ENCODE measurements at regions not wholly inside any gene's neighbourhood (a gene's known extent, or its start where the extent isn't known, plus 50 kb on each side); places are given as distances from the start of the nearest gene placed in this dataset.

GRCh38 chr12:92486443-92487137 lies 216.2 kb upstream of the PLEKHG7 start:
- H3K27ac ChIP-seq: peak overlapping the region in 1 of 21 experiments; percentile 36
- no peak overlapping the region for H3K4me3 ChIP-seq

- H3K4me3 ChIP-seq: no peak overlapping the region
- peak overlapping the region in 6 of 21 experiments; percentile 11 to 59 (median 31) for H3K27ac ChIP-seq
These were observed 217.1 kb upstream of the PLEKHG7 start for GRCh38 chr12:92485351-92486348.

GRCh38 chr12:92482599-92482998 lies 220.2 kb upstream of the PLEKHG7 start:
- Histone ChIP-seq H3K27ac (no peak overlapping the region), H3K4me3 (no peak overlapping the region)

- H3K27ac ChIP-seq: no peak overlapping the region
- no peak overlapping the region for H3K4me3 ChIP-seq
These were observed 221.7 kb upstream of the PLEKHG7 start for GRCh38 chr12:92481066-92481465.

- Histone ChIP-seq H3K27ac (no peak overlapping the region), H3K4me3 (no peak overlapping the region)
These were observed 224.1 kb upstream of the PLEKHG7 start for GRCh38 chr12:92478692-92479091.

- no peak overlapping the region for H3K4me3 ChIP-seq
- no peak overlapping the region for H3K27ac ChIP-seq
These were observed 225.9 kb upstream of the PLEKHG7 start for GRCh38 chr12:92476844-92477243.

- no peak overlapping the region for H3K27ac ChIP-seq
- no peak overlapping the region for H3K4me3 ChIP-seq
These were observed 229.2 kb upstream of the PLEKHG7 start for GRCh38 chr12:92473564-92473963.

GRCh38 chr12:92472201-92472600 lies 230.6 kb upstream of the PLEKHG7 start:
- Histone ChIP-seq H3K27ac (no peak overlapping the region), H3K4me3 (no peak overlapping the region)

- no peak overlapping the region for H3K4me3 ChIP-seq
- no peak overlapping the region for H3K27ac ChIP-seq
These were observed 231.2 kb upstream of the PLEKHG7 start for GRCh38 chr12:92471551-92471950.

- H3K27ac ChIP-seq: no peak overlapping the region
- H3K4me3 ChIP-seq: no peak overlapping the region
These were observed 232.2 kb upstream of the PLEKHG7 start for GRCh38 chr12:92470608-92471021.

GRCh38 chr12:92469837-92470236 lies 233.0 kb upstream of the PLEKHG7 start:
- no peak overlapping the region for H3K4me3 ChIP-seq
- H3K27ac ChIP-seq: peak overlapping the region in 1 of 21 experiments; percentile 10

GRCh38 chr12:92468358-92469020 lies 234.3 kb upstream of the PLEKHG7 start:
- H3K4me3 ChIP-seq: no peak overlapping the region
- H3K27ac ChIP-seq: peak overlapping the region in 2 of 21 experiments; percentile 57 to 62

GRCh38 chr12:92467886-92468285 lies 234.9 kb upstream of the PLEKHG7 start:
- Histone ChIP-seq H3K4me3 (no peak overlapping the region), H3K27ac (peak overlapping the region in 2 of 21 experiments; percentile 57 to 62)

GRCh38 chr12:92466391-92467305 lies 236.1 kb upstream of the PLEKHG7 start:
- Histone ChIP-seq H3K27ac (peak overlapping the region in 3 of 21 experiments; percentile 24 to 62 (median 53)), H3K4me3 (no peak overlapping the region)

GRCh38 chr12:92465786-92466295 lies 236.9 kb upstream of the PLEKHG7 start:
- H3K27ac ChIP-seq: peak overlapping the region in 2 of 21 experiments; percentile 24 to 53
- H3K4me3 ChIP-seq: no peak overlapping the region

- Histone ChIP-seq H3K4me3 (no peak overlapping the region), H3K27ac (peak overlapping the region in 1 of 21 experiments; percentile 47)
These were observed 237.9 kb upstream of the PLEKHG7 start for GRCh38 chr12:92464911-92465310.

- no peak overlapping the region for H3K4me3 ChIP-seq
These were observed 239.6 kb upstream of the PLEKHG7 start for GRCh38 chr12:92463171-92463570.

GRCh38 chr12:92462527-92462926 lies 240.3 kb upstream of the PLEKHG7 start:
- H3K4me3 ChIP-seq: no peak overlapping the region
- H3K27ac ChIP-seq: peak overlapping the region in 7 of 21 experiments; percentile 9 to 68 (median 48)

More at GRCh38 chr12:92463171-92463570, 239.6 kb upstream of the PLEKHG7 start:
- H3K27ac ChIP-seq: peak overlapping the region in 3 of 21 experiments; percentile 47 to 68 (median 66)

GRCh38 chr12:92462049-92462448 lies 240.7 kb upstream of the PLEKHG7 start:
- Histone ChIP-seq H3K27ac (peak overlapping the region in 9 of 21 experiments; percentile 12 to 68 (median 58)), H3K4me3 (no peak overlapping the region)
